PC-9 (cell line): ENCODE measurements at regions not wholly inside any gene's neighbourhood (a gene's known extent, or its start where the extent isn't known, plus 50 kb on each side); places are given as distances from the start of the nearest gene placed in this dataset.

Experiments used
- BruUV-seq: library from RNA; stranded (reverse); fragments of 400-500 nt; replicated peaks from 2 replicates; lab custom pipeline; 2021; lab: Mats Ljungman, UMichigan
- CTCF ChIA-PET: fragments of 300-600 bp; sonication (Branson Sonifier 250); formaldehyde crosslinking; loops from one replicate; lab custom pipeline; 2022; ENCODE audit warnings: antibody characterized with exemption; lab: Charles Lee
- POLR2A ChIA-PET: fragments of 300-600 bp; sonication (Branson Sonifier 250); formaldehyde crosslinking; loops from one replicate; lab custom pipeline; 2022; ENCODE audit warnings: antibody characterized with exemption; ENCODE audit not compliant: unreplicated experiment; lab: Charles Lee
- DNase-seq, 2 experiments: peaks; one replicate each; pipeline versions ENCODE4 v3.0.0 to v3.0.0-alpha.2; 2015 to 2022; ENCODE audit warnings: mixed read lengths in 1 of 2
- H2AFZ ChIP-seq: fragments of 200-600 bp; sonication (generic); 2 replicates; pipeline ENCODE4 v1.8.1; 2017; ENCODE audit warnings: antibody characterized with exemption
- H3F3A ChIP-seq: fragments of 200-600 bp; sonication (generic); 2 replicates; pipeline ENCODE4 v1.8.1; 2017; ENCODE audit warnings: antibody characterized with exemption, mild to moderate bottlenecking, low read depth; ENCODE audit not compliant: insufficient read depth
- H3K27ac ChIP-seq: fragments of 200-600 bp; sonication (generic); 2 replicates; pipeline ENCODE4 v1.6.1; 2016; ENCODE audit warnings: mixed run types
- H3K27me3 ChIP-seq: fragments of 200-600 bp; sonication (generic); 2 replicates; pipeline ENCODE4 v1.6.1; 2016; ENCODE audit warnings: low read depth, mixed run types; ENCODE audit not compliant: insufficient read depth
- H3K36me3 ChIP-seq: fragments of 200-600 bp; sonication (generic); 2 replicates; pipeline ENCODE4 v1.6.1; 2016; ENCODE audit warnings: low read depth, mixed run types
- H3K4me1 ChIP-seq: fragments of 200-600 bp; sonication (generic); replicated peaks from 2 replicates; pipeline ENCODE4 v1.6.1; 2016; ENCODE audit warnings: mixed run types; ENCODE audit not compliant: insufficient read depth
- H3K4me2 ChIP-seq: fragments of 200-600 bp; sonication (generic); 2 replicates; pipeline ENCODE4 v1.6.1; 2017; ENCODE audit warnings: mixed run types
- H3K4me3 ChIP-seq: fragments of 200-600 bp; sonication (generic); 2 replicates; pipeline ENCODE4 v1.6.1; 2016; ENCODE audit warnings: mixed run types
- H3K79me2 ChIP-seq: fragments of 200-600 bp; sonication (generic); 2 replicates; pipeline ENCODE4 v1.6.1; 2017; ENCODE audit warnings: low read depth, mixed run types
- H3K9me2 ChIP-seq: fragments of 200-600 bp; sonication (generic); 2 replicates; pipeline ENCODE4 v1.8.1; 2017; ENCODE audit warnings: mild to moderate bottlenecking; ENCODE audit not compliant: insufficient read depth
- H3K9me3 ChIP-seq: fragments of 200-600 bp; sonication (generic); 2 replicates; pipeline ENCODE4 v1.8.1; 2016; ENCODE audit warnings: low read depth; ENCODE audit not compliant: insufficient read depth
- H4K20me1 ChIP-seq: fragments of 200-600 bp; sonication (generic); 2 replicates; pipeline ENCODE4 v1.8.1; 2017; ENCODE audit not compliant: insufficient read depth
- CTCF ChIP-seq: fragments of 200-600 bp; sonication (generic); conservative IDR thresholded peaks from 2 replicates; pipeline ENCODE4 v1.6.1; 2017; ENCODE audit warnings: mixed run types, antibody characterized with exemption, mild to moderate bottlenecking, moderate library complexity
- EZH2 ChIP-seq: fragments of 200-600 bp; sonication (generic); IDR thresholded peaks from 2 replicates; pipeline ENCODE4 v1.8.0; 2017; ENCODE audit warnings: antibody characterized with exemption, low read depth
- intact Hi-C: fragments of 100-400 bp; cut with micrococcal nuclease; formaldehyde crosslinking; loops from one replicate; pipeline ENCODE4 v1.10.0; 2022; ENCODE audit not compliant: unreplicated experiment

GRCh38 chr6:169838346-169839028, 87.1 kb downstream of the ERMARD start:
- no peak for DNase-seq
- Histone ChIP-seq H3K4me3 (no peak overlapping the region), H3K36me3 (no peaks in the 10 kb centered on the region), H3K27me3 (peaks cover 83% of the 10 kb centered on the region), H3F3A (no peaks in the 10 kb centered on the region), H3K79me2 (no peaks in the 10 kb centered on the region), H3K9me3 (no peaks in the 10 kb centered on the region), H4K20me1 (no peaks in the 10 kb centered on the region; the same call in 1 of the 2 replicates), H3K9me2 (no peaks in the 10 kb centered on the region), H2AFZ (no peak overlapping the region), H3K4me1 (no peaks in the 10 kb centered on the region), H3K27ac (no peak overlapping the region), H3K4me2 (no peak overlapping the region)
- intact Hi-C loops = no loop called here
- ChIA-PET POLR2A (no interaction called here), CTCF (no interaction called here)
- TF ChIP-seq EZH2 (no peak), CTCF (no peak)
- no TSS peak for BruUV-seq

GRCh38 chr6:169837529-169838250, 86.3 kb downstream of the ERMARD start:
- no peak for TF ChIP-seq CTCF
- no peak for TF ChIP-seq EZH2
- Histone ChIP-seq H3K4me1 (no peaks in the 10 kb centered on the region), H3K9me3 (no peaks in the 10 kb centered on the region), H2AFZ (no peak overlapping the region), H3K79me2 (no peaks in the 10 kb centered on the region), H3F3A (no peaks in the 10 kb centered on the region), H3K4me3 (no peak overlapping the region), H3K27me3 (peaks cover 83% of the 10 kb centered on the region), H3K4me2 (no peak overlapping the region), H3K27ac (no peak overlapping the region), H3K36me3 (no peaks in the 10 kb centered on the region), H4K20me1 (no peaks in the 10 kb centered on the region; the same call in 1 of the 2 replicates), H3K9me2 (no peaks in the 10 kb centered on the region)
- intact Hi-C loops = no loop called here
- ChIA-PET CTCF (no interaction called here), POLR2A (no interaction called here)
- DNase-seq = no peak
- no TSS peak for BruUV-seq

GRCh38 chr6:169833258-169833794, 81.9 kb downstream of the ERMARD start:
- intact Hi-C loops = loop anchor here (5.0 kb wide), 1 partner anchor 459 kb away; the partner anchor contains the start of gene DLL1
- BruUV-seq = no TSS peak
- no peak for DNase-seq
- H3K9me2 ChIP-seq = no peaks in the 10 kb centered on the region
- H3K79me2 ChIP-seq = no peaks in the 10 kb centered on the region
- POLR2A ChIA-PET = no interaction called here
- no peaks in the 10 kb centered on the region for H3K4me1 ChIP-seq
- no peak overlapping the region for H3K4me3 ChIP-seq
- no peaks in the 10 kb centered on the region for H3F3A ChIP-seq
- CTCF ChIA-PET = no interaction called here
- no peaks in the 10 kb centered on the region for H3K9me3 ChIP-seq
- H3K36me3 ChIP-seq = no peaks in the 10 kb centered on the region
- no peaks in the 10 kb centered on the region; the same call in 1 of the 2 replicates for H4K20me1 ChIP-seq
- TF ChIP-seq EZH2 (no peak), CTCF (no peak)
- H3K4me2 ChIP-seq = no peak overlapping the region
- peaks cover 93% of the 10 kb centered on the region for H3K27me3 ChIP-seq
- H3K27ac ChIP-seq = no peak overlapping the region
- H2AFZ ChIP-seq = no peak overlapping the region
